Ovary (tissue), 7 donors: ENCODE measurements at regions not wholly inside any gene's neighbourhood (a gene's known extent, or its start where the extent isn't known, plus 50 kb on each side); places are given as distances from the start of the nearest gene placed in this dataset.

Experiments used
- DNase-seq, 5 donors: peaks; one replicate each; pipeline ENCODE4 v3.0.0-alpha.2; 2019 to 2020
- H3K27ac ChIP-seq, 2 donors: fragments of 200-600 bp; one replicate each; pipeline versions ENCODE4 v1.5.1 to v1.8.0; 2019 to 2022
- H3K27me3 ChIP-seq: fragments of 200-600 bp; one replicate; pipeline ENCODE4 v1.8.0; 2022
- H3K36me3 ChIP-seq: fragments of 200-600 bp; sonication (generic); one replicate; pipeline ENCODE4 v1.5.1; 2019
- H3K4me1 ChIP-seq: one replicate; pipeline ENCODE4 v1.8.1; 2013; ENCODE audit warnings: mild to moderate bottlenecking, moderate library complexity; ENCODE audit not compliant: insufficient read depth
- H3K4me3 ChIP-seq: fragments of 200-600 bp; sonication (generic); one replicate; pipeline ENCODE4 v1.5.1; 2017
- H3K9me3 ChIP-seq, 2 donors: fragments of 200-600 bp in 1 of 2; sonication (generic) in 1 of 2; one replicate each; pipeline versions ENCODE4 v1.5.1 to v1.8.1; 2013 to 2019; ENCODE audit warnings: mild to moderate bottlenecking in 1 of 2, moderate library complexity in 1 of 2
- CTCF ChIP-seq, 3 donors: fragments of 450-650 bp in 2 of 3; fragments of 200-600 bp in 1 of 3; IDR thresholded peaks; one replicate each; pipeline versions ENCODE4 v1.5.1 to v1.8.0; 2016 to 2022; ENCODE audit warnings: antibody characterized with exemption in 3 of 3, mild to moderate bottlenecking in 1 of 3
- EP300 ChIP-seq: sonication (generic); formaldehyde crosslinking; IDR thresholded peaks from one replicate; pipeline ENCODE4 v1.6.1; 2017; ENCODE audit warnings: antibody characterized with exemption
- POLR2A ChIP-seq: fragments of 450-650 bp; IDR thresholded peaks from one replicate; pipeline ENCODE4 v1.6.1; 2017; ENCODE audit warnings: antibody characterized with exemption, mild to moderate bottlenecking, moderate library complexity
- WGBS, 3 donors: extraction: QIAGEN DNeasy Blood & Tissue Kit in 1 of 3; methylation state at CpG; one replicate each; pipeline versions ENCODE4 v1.1.5 to v1.1.7; 2013 to 2017; 5-methylcytosine and 5-hydroxymethylcytosine counted together
- intact Hi-C, 4 donors: fragments of 100-400 bp; cut with DNase I; formaldehyde crosslinking; loops; one replicate each; pipeline versions ENCODE4 v1.11.0 to v1.15.1; 2022 to 2023
- donor health status: DM: no; HTN: no; CAD: no; lungs with moderate emphysema.
- donor health status: DM: no; HTN: no; CAD: no.
- donor health status: Bipolar disorder and iron deficiency.
- donor health status: DM: no; HTN: no; CAD: no.
- donor health status: DM: yes; HTN: yes; CAD: no.

- H3K27ac ChIP-seq = no peak overlapping the region
- intact Hi-C loops = no loop called here
- no peaks in the 10 kb centered on the region for H3K36me3 ChIP-seq
- no peak for DNase-seq
- H3K4me1 ChIP-seq = no peaks in the 10 kb centered on the region
- no peaks in the 10 kb centered on the region for H3K9me3 ChIP-seq
- 78 to 89% (median 82%) methylated on average over 5 of the region's 5 CpGs for WGBS, 3 donors
- H3K4me3 ChIP-seq = no peak overlapping the region
- TF ChIP-seq CTCF (IDR thresholded peaks at IDR 0.05) (no peak), POLR2A (no peak), EP300 (no peak)
- H3K27me3 ChIP-seq = no peaks in the 10 kb centered on the region
Measured at GRCh38 chr16:79367822-79368221, 232.7 kb downstream of the MAF start.

- 72 to 84% (median 74%) methylated on average over 1 of the region's 1 CpG for WGBS, 3 donors
- intact Hi-C loops = no loop called here
Measured at GRCh38 chr16:79366635-79367034, 233.9 kb downstream of the MAF start.

GRCh38 chr16:79365702-79366101, 234.8 kb downstream of the MAF start:
- H3K27me3 ChIP-seq = no peaks in the 10 kb centered on the region
- intact Hi-C loops = no loop called here
- no peak overlapping the region for H3K27ac ChIP-seq
- no peak overlapping the region for H3K4me3 ChIP-seq
- H3K4me1 ChIP-seq = no peaks in the 10 kb centered on the region
- no peaks in the 10 kb centered on the region for H3K36me3 ChIP-seq
- WGBS, 3 donors = 94 to 97% (median 95%) methylated on average over 4 of the region's 4 CpGs
- no peak for DNase-seq
- no peaks in the 10 kb centered on the region for H3K9me3 ChIP-seq
- no peak for TF ChIP-seq CTCF (IDR thresholded peaks at IDR 0.05)
- TF ChIP-seq POLR2A = no peak
- TF ChIP-seq EP300 = no peak

More at GRCh38 chr16:79366635-79367034, 233.9 kb downstream of the MAF start:
- Histone ChIP-seq H3K27ac (no peak overlapping the region), H3K9me3 (no peaks in the 10 kb centered on the region), H3K27me3 (no peaks in the 10 kb centered on the region), H3K36me3 (no peaks in the 10 kb centered on the region), H3K4me3 (no peak overlapping the region), H3K4me1 (no peaks in the 10 kb centered on the region)
- TF ChIP-seq POLR2A = no peak
- no peak for TF ChIP-seq CTCF (IDR thresholded peaks at IDR 0.05)
- no peak for TF ChIP-seq EP300
- no peak for DNase-seq

GRCh38 chr16:79363484-79363883, 237.1 kb downstream of the MAF start:
- H3K4me1 ChIP-seq = no peaks in the 10 kb centered on the region
- TF ChIP-seq CTCF (IDR thresholded peaks at IDR 0.05) (no peak), EP300 (no peak), POLR2A (no peak)
- intact Hi-C loops = no loop called here
- H3K27me3 ChIP-seq = no peaks in the 10 kb centered on the region
- 90 to 95% (median 92%) methylated on average over 2 of the region's 2 CpGs for WGBS, 3 donors
- H3K4me3 ChIP-seq = no peak overlapping the region
- no peak overlapping the region for H3K27ac ChIP-seq
- H3K9me3 ChIP-seq = no peaks in the 10 kb centered on the region
- no peak for DNase-seq
- no peaks in the 10 kb centered on the region for H3K36me3 ChIP-seq

- H3K4me1 ChIP-seq = no peaks in the 10 kb centered on the region
- no peaks in the 10 kb centered on the region for H3K9me3 ChIP-seq
- H3K27me3 ChIP-seq = no peaks in the 10 kb centered on the region
- 91 to 100% (median 95%) methylated on average over 1 of the region's 1 CpG for WGBS, 3 donors
- no peaks in the 10 kb centered on the region for H3K36me3 ChIP-seq
- H3K27ac ChIP-seq = no peak overlapping the region
- no peak for DNase-seq
- intact Hi-C loops = no loop called here
- H3K4me3 ChIP-seq = no peak overlapping the region
- TF ChIP-seq CTCF (IDR thresholded peaks at IDR 0.05) = no peak
- no peak for TF ChIP-seq POLR2A
- no peak for TF ChIP-seq EP300
Measured at GRCh38 chr16:79363035-79363434, 237.5 kb downstream of the MAF start.
